ENCODE measurements at regions not wholly inside any gene's neighbourhood (a gene's known extent, or its start where the extent isn't known, plus 50 kb on each side); places are given as distances from the start of the nearest gene placed in this dataset.

- TF ChIP-seq, protein P1, sequence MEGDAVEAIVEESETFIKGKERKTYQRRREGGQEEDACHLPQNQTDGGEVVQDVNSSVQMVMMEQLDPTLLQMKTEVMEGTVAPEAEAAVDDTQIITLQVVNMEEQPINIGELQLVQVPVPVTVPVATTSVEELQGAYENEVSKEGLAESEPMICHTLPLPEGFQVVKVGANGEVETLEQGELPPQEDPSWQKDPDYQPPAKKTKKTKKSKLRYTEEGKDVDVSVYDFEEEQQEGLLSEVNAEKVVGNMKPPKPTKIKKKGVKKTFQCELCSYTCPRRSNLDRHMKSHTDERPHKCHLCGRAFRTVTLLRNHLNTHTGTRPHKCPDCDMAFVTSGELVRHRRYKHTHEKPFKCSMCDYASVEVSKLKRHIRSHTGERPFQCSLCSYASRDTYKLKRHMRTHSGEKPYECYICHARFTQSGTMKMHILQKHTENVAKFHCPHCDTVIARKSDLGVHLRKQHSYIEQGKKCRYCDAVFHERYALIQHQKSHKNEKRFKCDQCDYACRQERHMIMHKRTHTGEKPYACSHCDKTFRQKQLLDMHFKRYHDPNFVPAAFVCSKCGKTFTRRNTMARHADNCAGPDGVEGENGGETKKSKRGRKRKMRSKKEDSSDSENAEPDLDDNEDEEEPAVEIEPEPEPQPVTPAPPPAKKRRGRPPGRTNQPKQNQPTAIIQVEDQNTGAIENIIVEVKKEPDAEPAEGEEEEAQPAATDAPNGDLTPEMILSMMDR (IDR thresholded peaks at IDR 0.05; ENCODE audit: low read length), result no peak
- no peak for TF ChIP-seq EZH2phosphoT487 (IDR thresholded peaks at IDR 0.05; ENCODE audit: low read length)
Measured at GRCh38 chr16:86702824-86703588, 124.7 kb downstream of the FOXL1 start.
